Mucosa of stomach (tissue), 1 donor: ENCODE measurements at regions not wholly inside any gene's neighbourhood (a gene's known extent, or its start where the extent isn't known, plus 50 kb on each side); places are given as distances from the start of the nearest gene placed in this dataset.

ENCODE experiments used
- H3K27me3 ChIP-seq: one replicate; pipeline ENCODE4 v1.7.0; 2013; ENCODE audit warnings: mild to moderate bottlenecking, low read length; ENCODE audit not compliant: control insufficient read depth, insufficient read depth
- H3K36me3 ChIP-seq: one replicate; pipeline ENCODE4 v1.7.0; 2013; ENCODE audit warnings: low read length; ENCODE audit not compliant: control insufficient read depth, insufficient read depth
- H3K4me1 ChIP-seq: one replicate; pipeline ENCODE4 v1.7.0; 2013; ENCODE audit warnings: mild to moderate bottlenecking, low read length; ENCODE audit not compliant: control insufficient read depth, insufficient read depth
- H3K4me3 ChIP-seq: one replicate; pipeline ENCODE4 v1.7.0; 2013; ENCODE audit warnings: low read length
- H3K9ac ChIP-seq: one replicate; pipeline ENCODE4 v1.7.0; 2013; ENCODE audit warnings: mild to moderate bottlenecking, low read length, moderate library complexity
- H3K9me3 ChIP-seq: one replicate; pipeline ENCODE4 v1.7.0; 2013; ENCODE audit warnings: mild to moderate bottlenecking, low read length, moderate library complexity; ENCODE audit not compliant: control insufficient read depth
- donor health status: Pancreatic carcinoma.

DNA sequence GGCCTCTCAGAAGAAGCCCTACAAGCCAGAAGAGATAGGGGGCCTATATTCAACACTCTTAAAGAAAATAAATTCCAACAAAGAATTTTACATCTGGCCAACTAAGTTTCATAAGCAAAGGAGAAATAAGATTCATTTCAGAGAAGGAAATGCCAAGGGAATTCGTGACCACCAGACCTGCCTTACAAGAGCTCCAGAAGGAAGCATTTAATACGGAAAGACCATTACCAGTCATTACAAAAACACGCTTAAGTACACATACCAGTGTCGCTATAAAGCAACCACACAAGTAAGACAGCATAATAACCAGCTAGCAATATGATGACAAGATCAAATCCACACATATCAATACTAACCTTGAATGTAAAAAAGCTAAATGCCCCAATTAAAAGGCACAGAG, 704.9 kb upstream of the CHRM3 start:
- Histone ChIP-seq H3K9me3 (no peaks in the 10 kb centered on the region), H3K4me1 (no peaks in the 10 kb centered on the region), H3K9ac (no peak overlapping the region), H3K36me3 (no peaks in the 10 kb centered on the region), H3K27me3 (no peaks in the 10 kb centered on the region), H3K4me3 (no peak overlapping the region)

- H3K4me3 ChIP-seq, result no peak overlapping the region
- H3K9me3 ChIP-seq, result no peaks in the 10 kb centered on the region
- no peaks in the 10 kb centered on the region for H3K36me3 ChIP-seq
- H3K27me3 ChIP-seq, result no peaks in the 10 kb centered on the region
- H3K9ac ChIP-seq, result no peak overlapping the region
- no peaks in the 10 kb centered on the region for H3K4me1 ChIP-seq
These were observed 705.3 kb upstream of the CHRM3 start for GRCh38 chr1:238681021-238681420.

- Histone ChIP-seq H3K4me1 (no peaks in the 10 kb centered on the region), H3K9me3 (no peaks in the 10 kb centered on the region), H3K36me3 (no peaks in the 10 kb centered on the region), H3K27me3 (no peaks in the 10 kb centered on the region), H3K4me3 (no peak overlapping the region), H3K9ac (no peak overlapping the region)
These were observed 708.8 kb upstream of the CHRM3 start for GRCh38 chr1:238677567-238677966.

GRCh38 chr1:238675221-238675620, 711.1 kb upstream of the CHRM3 start:
- Histone ChIP-seq H3K9me3 (no peaks in the 10 kb centered on the region), H3K27me3 (no peaks in the 10 kb centered on the region), H3K4me3 (no peak overlapping the region), H3K9ac (no peak overlapping the region), H3K4me1 (no peaks in the 10 kb centered on the region), H3K36me3 (no peaks in the 10 kb centered on the region)

DNA sequence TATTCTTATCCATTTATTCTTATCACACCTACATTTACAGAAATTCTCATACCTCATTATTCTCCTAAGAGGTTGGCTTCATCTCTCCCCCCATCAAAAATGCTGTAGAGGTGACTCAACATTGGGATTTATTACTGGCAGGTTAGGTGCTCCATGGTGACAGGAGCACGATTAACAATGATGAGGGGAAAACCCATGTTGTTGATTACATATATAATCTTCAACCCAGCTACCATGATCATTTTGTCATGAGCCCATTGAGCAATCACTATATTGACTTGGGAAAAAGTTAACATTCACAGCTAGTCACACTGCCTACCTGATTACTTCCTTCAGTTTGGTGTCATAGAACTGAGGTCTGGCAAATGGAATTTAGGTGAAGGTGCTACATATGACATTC, 712.1 kb upstream of the CHRM3 start:
- Histone ChIP-seq H3K27me3 (no peaks in the 10 kb centered on the region), H3K9me3 (no peaks in the 10 kb centered on the region), H3K9ac (no peak overlapping the region), H3K36me3 (no peaks in the 10 kb centered on the region), H3K4me1 (no peaks in the 10 kb centered on the region), H3K4me3 (no peak overlapping the region)

DNA sequence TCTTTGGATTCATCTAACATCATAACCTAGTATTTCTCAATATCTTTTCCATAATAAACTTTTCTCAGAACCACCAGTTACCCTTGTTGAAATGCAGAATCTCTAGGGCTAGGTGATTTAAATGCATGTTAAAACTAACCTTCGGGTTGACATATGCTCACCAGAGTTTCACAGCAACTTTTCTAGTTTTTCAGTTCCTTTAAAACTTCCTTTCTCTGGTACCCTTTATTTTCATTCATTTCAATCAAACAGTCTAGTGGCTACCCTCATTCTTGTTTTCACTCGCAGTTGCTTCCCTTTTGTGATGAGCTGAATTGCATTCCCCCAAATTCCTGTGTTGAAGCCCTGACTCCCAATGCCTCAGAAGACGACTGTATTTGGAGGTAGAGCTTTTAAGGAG, 712.8 kb upstream of the CHRM3 start:
- Histone ChIP-seq H3K9ac (no peak overlapping the region), H3K4me3 (no peak overlapping the region), H3K27me3 (no peaks in the 10 kb centered on the region), H3K9me3 (no peaks in the 10 kb centered on the region), H3K4me1 (no peaks in the 10 kb centered on the region), H3K36me3 (no peaks in the 10 kb centered on the region)

- Histone ChIP-seq H3K9ac (no peak overlapping the region), H3K27me3 (no peaks in the 10 kb centered on the region), H3K9me3 (no peaks in the 10 kb centered on the region), H3K36me3 (no peaks in the 10 kb centered on the region), H3K4me1 (no peaks in the 10 kb centered on the region), H3K4me3 (no peak overlapping the region)
These were observed 713.6 kb upstream of the CHRM3 start for GRCh38 chr1:238672806-238673205.

- no peaks in the 10 kb centered on the region for H3K9me3 ChIP-seq
- no peak overlapping the region for H3K9ac ChIP-seq
- no peaks in the 10 kb centered on the region for H3K27me3 ChIP-seq
- H3K4me1 ChIP-seq, result no peaks in the 10 kb centered on the region
- no peak overlapping the region for H3K4me3 ChIP-seq
- no peaks in the 10 kb centered on the region for H3K36me3 ChIP-seq
These were observed 714.1 kb upstream of the CHRM3 start for GRCh38 chr1:238672262-238672661.

GRCh38 chr1:238664139-238664538, 722.2 kb upstream of the CHRM3 start:
- Histone ChIP-seq H3K36me3 (no peaks in the 10 kb centered on the region), H3K9ac (no peak overlapping the region), H3K4me3 (no peak overlapping the region), H3K27me3 (no peaks in the 10 kb centered on the region), H3K9me3 (no peaks in the 10 kb centered on the region), H3K4me1 (no peaks in the 10 kb centered on the region)

GRCh38 chr1:238660849-238661248, 725.5 kb upstream of the CHRM3 start:
- H3K4me1 ChIP-seq, result no peaks in the 10 kb centered on the region
- H3K4me3 ChIP-seq, result no peak overlapping the region
- no peaks in the 10 kb centered on the region for H3K36me3 ChIP-seq
- no peaks in the 10 kb centered on the region for H3K27me3 ChIP-seq
- H3K9me3 ChIP-seq, result no peaks in the 10 kb centered on the region
- no peak overlapping the region for H3K9ac ChIP-seq

DNA sequence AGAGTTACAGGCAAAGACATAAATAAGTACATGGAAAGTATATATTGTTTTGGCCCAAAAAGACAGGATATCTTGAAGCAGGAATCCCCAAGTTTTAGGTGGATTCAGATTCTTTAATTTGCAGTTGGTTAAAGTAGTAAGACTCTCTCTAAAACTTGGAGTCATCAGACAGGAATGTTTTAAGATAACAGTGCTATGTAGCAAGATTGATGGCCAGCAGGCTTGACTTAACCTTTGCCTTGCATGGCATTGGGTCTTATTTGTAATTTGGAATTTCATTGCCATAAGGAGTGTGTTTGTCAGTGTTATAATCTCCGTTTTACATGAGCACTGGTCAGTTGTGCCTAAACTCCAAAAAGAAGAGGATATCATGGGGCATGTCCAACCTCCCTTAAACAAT, 727.6 kb upstream of the CHRM3 start:
- Histone ChIP-seq H3K9ac (no peak overlapping the region), H3K27me3 (no peaks in the 10 kb centered on the region), H3K4me1 (no peaks in the 10 kb centered on the region), H3K9me3 (no peaks in the 10 kb centered on the region), H3K4me3 (no peak overlapping the region), H3K36me3 (no peaks in the 10 kb centered on the region)

DNA sequence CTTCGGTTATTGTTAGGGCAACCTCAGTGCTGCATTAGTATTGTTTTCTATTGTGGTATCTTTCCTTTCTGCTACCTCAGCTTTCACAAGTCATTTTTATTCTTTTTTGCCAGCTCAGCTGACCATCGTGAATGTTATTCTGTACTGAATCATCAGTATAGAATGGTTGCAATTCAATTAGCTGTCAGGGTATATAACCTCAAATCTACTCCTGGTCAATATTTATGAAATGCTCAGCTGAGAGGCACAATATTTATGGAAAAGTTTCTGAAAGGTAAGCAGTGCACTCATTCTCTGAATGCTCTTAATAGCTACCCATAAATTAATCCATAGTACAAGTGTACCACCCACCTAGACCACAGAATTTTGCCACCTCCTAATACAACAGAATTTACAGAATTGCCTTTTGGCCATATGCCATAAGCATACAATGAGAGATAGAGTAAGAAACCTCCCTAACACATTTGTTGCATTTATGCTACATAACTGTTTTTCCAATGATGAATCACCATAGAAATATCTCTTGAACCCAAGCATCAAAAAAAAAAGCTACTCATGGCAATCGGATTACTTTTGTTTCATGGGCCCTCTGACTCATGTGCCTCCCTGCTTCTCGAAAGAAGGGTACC, 732.6 kb upstream of the CHRM3 start:
- no peak overlapping the region for H3K9ac ChIP-seq
- no peaks in the 10 kb centered on the region for H3K36me3 ChIP-seq
- no peaks in the 10 kb centered on the region for H3K9me3 ChIP-seq
- no peaks in the 10 kb centered on the region for H3K4me1 ChIP-seq
- H3K27me3 ChIP-seq, result no peaks in the 10 kb centered on the region
- H3K4me3 ChIP-seq, result no peak overlapping the region

DNA sequence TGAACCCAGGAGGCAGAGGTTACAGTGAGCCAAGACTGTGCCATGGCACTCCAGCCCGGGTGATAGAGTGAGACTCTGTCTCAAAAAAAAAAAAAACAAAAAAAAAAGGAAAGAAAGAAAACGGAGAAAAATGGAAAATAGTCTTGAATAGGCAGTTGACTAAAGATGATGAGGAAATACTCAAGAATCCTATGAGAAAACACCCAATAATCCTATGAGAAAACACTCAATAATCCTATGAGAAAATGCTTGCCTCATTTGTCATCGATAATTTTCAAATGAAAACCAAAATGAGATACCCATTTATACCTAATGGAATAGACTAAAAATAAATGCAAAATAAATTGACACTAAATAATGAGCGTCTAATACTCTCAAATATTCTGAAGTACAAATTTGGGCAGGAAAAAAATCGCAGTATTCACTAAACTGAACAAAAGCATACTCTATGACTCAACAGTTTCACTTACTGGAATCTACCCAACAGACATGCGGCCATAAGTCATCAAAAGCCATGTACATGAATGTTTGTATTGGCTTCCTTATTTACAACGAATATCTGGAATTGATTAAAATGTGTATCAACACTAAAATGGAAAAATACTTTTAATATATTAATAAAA, 733.9 kb upstream of the CHRM3 start:
- Histone ChIP-seq H3K9me3 (no peaks in the 10 kb centered on the region), H3K36me3 (no peaks in the 10 kb centered on the region), H3K4me1 (no peaks in the 10 kb centered on the region), H3K4me3 (no peak overlapping the region), H3K27me3 (no peaks in the 10 kb centered on the region), H3K9ac (no peak overlapping the region)
